Right ventricle myocardium superior (tissue), 1 donor: ENCODE measurements at regions not wholly inside any gene's neighbourhood (a gene's known extent, or its start where the extent isn't known, plus 50 kb on each side); places are given as distances from the start of the nearest gene placed in this dataset.
"Not testable (repeated sequence)": the region's sequence is repeated elsewhere in the genome, so short reads cannot be mapped to it uniquely, and the experiment has no call there.

Experiments used
- ATAC-seq: fragments of 200-7000 bp; cut with Tn5 transposase; one replicate; pipeline ENCODE4 v1.9.1; 2020; ENCODE audit warnings: mild to moderate bottlenecking; ENCODE audit not compliant: poor library complexity
- DNase-seq: peaks from one replicate; pipeline ENCODE4 v3.0.0-alpha.2; 2020
- intact Hi-C: fragments of 100-400 bp; cut with DNase I; formaldehyde crosslinking; loops from one replicate; pipeline ENCODE4 v1.11.2; 2022
- donor health status: DM: no; HTN: yes; CAD: no; lungs with severe emphysema.

DNA sequence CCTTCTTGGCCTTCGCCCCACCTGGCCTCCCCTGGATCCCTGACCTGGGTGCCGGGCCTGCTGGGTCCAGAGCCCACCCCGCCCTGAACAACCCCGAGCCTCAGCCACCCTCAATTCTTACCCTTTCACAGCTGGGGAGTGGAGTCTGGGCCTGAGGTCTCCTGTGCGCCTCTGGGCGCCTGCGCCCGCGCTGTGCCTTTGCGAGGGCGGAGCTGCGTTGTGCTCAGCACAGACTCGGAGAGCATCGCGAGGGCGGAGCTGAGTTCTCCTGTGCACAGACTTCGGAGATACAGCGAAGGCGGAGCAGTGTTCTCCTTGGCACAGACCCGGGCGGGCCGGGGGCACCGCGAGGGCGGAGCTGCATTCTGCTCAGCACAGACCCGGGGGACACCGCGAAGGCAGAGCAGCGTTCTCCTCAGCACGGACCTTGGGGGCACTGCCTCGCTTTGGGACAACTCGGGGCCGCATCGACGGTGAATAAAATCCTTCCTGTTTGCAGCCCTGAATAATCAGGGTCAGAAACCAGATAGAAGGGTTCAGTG, 547.2 kb downstream of the FAM72C start:
- DNase-seq (peak; percentile 37), ATAC-seq (peak; percentile 59)
- intact Hi-C loops, result not testable (repeated sequence)

DNA sequence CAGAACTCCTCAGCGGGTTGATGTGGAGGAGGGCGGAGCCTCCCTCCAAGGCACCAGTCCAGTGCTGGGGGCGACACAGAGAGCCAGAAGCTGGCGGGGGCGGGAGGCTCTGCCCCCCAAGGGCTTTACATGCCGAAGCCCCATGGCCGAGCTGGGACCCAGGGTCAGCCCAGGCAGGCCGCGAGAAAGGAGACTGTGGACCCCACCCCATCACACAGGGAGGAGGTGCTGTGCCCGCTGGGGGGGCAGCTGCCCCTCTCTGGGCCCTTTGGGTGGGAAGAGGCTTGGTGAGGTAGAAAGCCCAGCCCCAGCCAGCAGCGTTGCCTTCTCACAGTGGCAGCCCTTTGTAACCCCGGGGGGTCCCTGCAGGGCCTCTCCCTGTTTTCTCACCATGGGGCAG, 548.0 kb downstream of the FAM72C start:
- intact Hi-C loops, ATAC-seq: not testable (repeated sequence)

GRCh38 chr1:143421290-143421689, 550.5 kb downstream of the FAM72C start:
- ATAC-seq, intact Hi-C loops: not testable (repeated sequence)
- peak; percentile 21 for DNase-seq

More for the DNA sequence above, 548.0 kb downstream of the FAM72C start:
- not testable (repeated sequence) for DNase-seq
